ENCODE measurements at regions not wholly inside any gene's neighbourhood (a gene's known extent, or its start where the extent isn't known, plus 50 kb on each side); places are given as distances from the start of the nearest gene placed in this dataset.

DNA sequence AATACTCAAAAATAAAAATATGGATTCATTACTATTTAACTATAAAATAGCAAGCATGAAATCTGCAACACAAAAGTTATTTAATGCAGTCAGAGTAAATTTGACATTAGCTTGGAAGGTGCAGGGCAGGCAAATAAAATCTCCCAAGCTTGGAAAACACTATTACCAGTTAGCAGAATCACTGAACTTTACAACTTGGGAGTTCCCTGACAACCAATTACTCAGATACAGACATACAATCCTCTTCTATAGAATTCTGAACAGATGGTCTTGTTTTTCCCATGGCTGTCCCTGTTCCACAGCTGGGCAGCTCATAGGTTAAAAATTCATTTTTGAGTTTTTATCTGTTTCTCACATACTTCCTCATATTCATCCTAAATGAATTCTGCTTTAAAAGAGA lies 1002.6 kb downstream of the SORCS3 start:
- H3K27me3 ChIP-seq (replicated peaks in 1 of 4; ENCODE audit: control insufficient read depth in 3 of 4, extremely low read depth in 1 of 4, insufficient read depth in 3 of 4, low read length in 3 of 4), result no peaks in the 10 kb centered on the region
- H3K36me3 ChIP-seq (ENCODE audit: control insufficient read depth in 2 of 4, insufficient read depth in 4 of 4, low read length in 3 of 4), result no peaks in the 10 kb centered on the region
- H3K18ac ChIP-seq (ENCODE audit: extremely low read depth, low read length), result no peak overlapping the region
- no peak overlapping the region for H3K9ac ChIP-seq (replicated peaks in 1 of 4; ENCODE audit: extremely low read depth in 1 of 4, low read depth in 3 of 4, low read length in 3 of 4)
- no peak overlapping the region for H3K14ac ChIP-seq (ENCODE audit: insufficient read length)
- H3K27ac ChIP-seq (ENCODE audit: low read depth, low read length), result no peak overlapping the region
- ChIA-PET CTCF (ENCODE audit: partially characterized antibody) (interaction anchor here (1.0 kb wide), 1 partner anchor 219 kb away, joined by 3 read pairs; no protein-coding TSS in a partner anchor), POLR2A (ENCODE audit: partially characterized antibody) (no interaction called here)
- no peak overlapping the region for H3K4me3 ChIP-seq (ENCODE audit: extremely low read depth in 1 of 4, insufficient read depth in 2 of 4, low read depth in 3 of 4, low read length in 4 of 4)
- H4K20me1 ChIP-seq (replicated peaks in 1 of 2; ENCODE audit: control insufficient read depth in 1 of 2, insufficient read depth in 2 of 2, low read length in 2 of 2), result no peaks in the 10 kb centered on the region
- TF ChIP-seq YY1 (IDR thresholded peaks at IDR 0.05; ENCODE audit: low read depth, low read length), result no peak
- no peak for TF ChIP-seq MAFK (IDR thresholded peaks at IDR 0.05; ENCODE audit: low read depth, low read length)
- TF ChIP-seq, protein P1, sequence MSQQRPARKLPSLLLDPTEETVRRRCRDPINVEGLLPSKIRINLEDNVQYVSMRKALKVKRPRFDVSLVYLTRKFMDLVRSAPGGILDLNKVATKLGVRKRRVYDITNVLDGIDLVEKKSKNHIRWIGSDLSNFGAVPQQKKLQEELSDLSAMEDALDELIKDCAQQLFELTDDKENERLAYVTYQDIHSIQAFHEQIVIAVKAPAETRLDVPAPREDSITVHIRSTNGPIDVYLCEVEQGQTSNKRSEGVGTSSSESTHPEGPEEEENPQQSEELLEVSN (IDR thresholded peaks at IDR 0.05), result no peak
- TF ChIP-seq, protein P2, sequence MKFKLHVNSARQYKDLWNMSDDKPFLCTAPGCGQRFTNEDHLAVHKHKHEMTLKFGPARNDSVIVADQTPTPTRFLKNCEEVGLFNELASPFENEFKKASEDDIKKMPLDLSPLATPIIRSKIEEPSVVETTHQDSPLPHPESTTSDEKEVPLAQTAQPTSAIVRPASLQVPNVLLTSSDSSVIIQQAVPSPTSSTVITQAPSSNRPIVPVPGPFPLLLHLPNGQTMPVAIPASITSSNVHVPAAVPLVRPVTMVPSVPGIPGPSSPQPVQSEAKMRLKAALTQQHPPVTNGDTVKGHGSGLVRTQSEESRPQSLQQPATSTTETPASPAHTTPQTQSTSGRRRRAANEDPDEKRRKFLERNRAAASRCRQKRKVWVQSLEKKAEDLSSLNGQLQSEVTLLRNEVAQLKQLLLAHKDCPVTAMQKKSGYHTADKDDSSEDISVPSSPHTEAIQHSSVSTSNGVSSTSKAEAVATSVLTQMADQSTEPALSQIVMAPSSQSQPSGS (IDR thresholded peaks at IDR 0.05; ENCODE audit: low read length), result no peak
- TF ChIP-seq CBX5 (IDR thresholded peaks at IDR 0.05; ENCODE audit: low read depth, low read length), result no peak
- TF ChIP-seq EP300 (IDR thresholded peaks at IDR 0.05; ENCODE audit: borderline replicate concordance in 1 of 2, low read depth in 2 of 2, low read length in 2 of 2), result no peak
- TF ChIP-seq KDM5A (IDR thresholded peaks at IDR 0.05; ENCODE audit: low read length), result no peak
- no peak for TF ChIP-seq TAF7 (optimal IDR thresholded peaks at IDR 0.05; ENCODE audit: borderline replicate concordance, low read depth, low read length)
- TF ChIP-seq CREB1 (IDR thresholded peaks at IDR 0.05), result no peak
- no peak for TF ChIP-seq SAP30 (IDR thresholded peaks at IDR 0.05; ENCODE audit: insufficient read depth, insufficient replicate concordance, low read length)
- no peak for TF ChIP-seq BACH1 (IDR thresholded peaks at IDR 0.05; ENCODE audit: low read length)
- H2BK5ac ChIP-seq (ENCODE audit: low read depth, low read length), result no peak overlapping the region
- no peak overlapping the region for H2BK120ac ChIP-seq (replicated peaks; ENCODE audit: low read depth, low read length)
- H3K56ac ChIP-seq (replicated peaks; ENCODE audit: insufficient read length, low read depth, low read length), result no peak overlapping the region
- H3K79me1 ChIP-seq (ENCODE audit: low read depth, low read length), result no peaks in the 10 kb centered on the region
- H3K79me2 ChIP-seq (ENCODE audit: control insufficient read depth in 1 of 2, insufficient read depth in 2 of 2, low read length in 2 of 2), result no peaks in the 10 kb centered on the region
- no peak overlapping the region for H2AK5ac ChIP-seq (ENCODE audit: low read depth, low read length)
- no peak overlapping the region for H2BK12ac ChIP-seq (ENCODE audit: low read depth, low read length)
- no peak overlapping the region for H3K23ac ChIP-seq (ENCODE audit: insufficient read length)
- H4K91ac ChIP-seq (replicated peaks; ENCODE audit: insufficient read length, low read length), result no peak overlapping the region
- no peak overlapping the region for H2BK15ac ChIP-seq (ENCODE audit: low read length)
- no peak overlapping the region for H3K4ac ChIP-seq (replicated peaks; ENCODE audit: insufficient read length, low read depth, low read length)
- no peaks in the 10 kb centered on the region for H3K23me2 ChIP-seq (ENCODE audit: low read depth, low read length)
- H2BK20ac ChIP-seq (ENCODE audit: low read length), result no peak overlapping the region
- H4K5ac ChIP-seq (ENCODE audit: insufficient read length, low read depth, low read length), result no peak overlapping the region
- no peak overlapping the region for H4K8ac ChIP-seq (ENCODE audit: extremely low read depth, insufficient read depth, low read length)
- H3K9me3 ChIP-seq (ENCODE audit: insufficient read depth in 2 of 2, low read depth in 1 of 2, low read length in 1 of 2), result peaks cover 0 to 3% of the 10 kb centered on the region in 2 experiments; a peak in 1 of 4 replicates
- no peak overlapping the region for H3K4me2 ChIP-seq (ENCODE audit: insufficient read depth in 1 of 2, low read depth in 2 of 2, low read length in 2 of 2)
- no peak for DNase-seq (ENCODE audit: low read depth in 1 of 2, low spot score in 2 of 2)
- H2AFZ ChIP-seq (ENCODE audit: low read length), result no peak overlapping the region
- H3K4me1 ChIP-seq (replicated peaks in 1 of 4; ENCODE audit: control insufficient read depth in 3 of 4, insufficient read depth in 4 of 4, low read length in 3 of 4), result no peaks in the 10 kb centered on the region
- no peak for FAIRE-seq
